Activated T-helper 1 cell treated with anti-CD3 and anti-CD28 coated beads, Interleukin-12 subunit alpha, Interleukin-12 subunit beta, Interleukin-2, Interleukin-4 antibody, amounts not matched to agents 30 ng/mL and 10 ng/mL and 1 ng/mL, durations not matched to agents 14 hours and 24 hours and 36 hours (primary cell): ENCODE measurements at regions not wholly inside any gene's neighbourhood (a gene's known extent, or its start where the extent isn't known, plus 50 kb on each side); places are given as distances from the start of the nearest gene placed in this dataset.

Experiments
- DNase-seq: peaks from one replicate; pipeline ENCODE4 v3.0.0; 2021; ENCODE audit warnings: low spot score
- H3K27ac Mint-ChIP-seq: one replicate; pipeline ENCODE4 v1.8.0; 2021; ENCODE audit warnings: mild to moderate bottlenecking, mixed read lengths
- H3K27me3 Mint-ChIP-seq: one replicate; pipeline ENCODE4 v1.8.0; 2022; ENCODE audit warnings: mild to moderate bottlenecking, moderate library complexity, mixed read lengths; ENCODE audit not compliant: insufficient read depth
- H3K36me3 Mint-ChIP-seq: one replicate; pipeline ENCODE4 v1.8.0; 2021; ENCODE audit warnings: low read depth, mixed read lengths
- H3K4me1 Mint-ChIP-seq: one replicate; pipeline ENCODE4 v1.8.0; 2021; ENCODE audit warnings: low read depth, mixed read lengths
- H3K4me3 Mint-ChIP-seq: one replicate; pipeline ENCODE4 v1.8.0; 2021; ENCODE audit warnings: mild to moderate bottlenecking, moderate library complexity, mixed read lengths
- H3K9me3 Mint-ChIP-seq: one replicate; pipeline ENCODE4 v1.8.0; 2021; ENCODE audit warnings: mixed read lengths
- intact Hi-C: fragments of 100-400 bp; cut with micrococcal nuclease; formaldehyde crosslinking; loops from one replicate; pipeline ENCODE4 v1.15.1; 2024

- H3K36me3 Mint-ChIP-seq = no peaks in the 10 kb centered on the region
- H3K9me3 Mint-ChIP-seq = no peaks in the 10 kb centered on the region
- no peaks in the 10 kb centered on the region for H3K27me3 Mint-ChIP-seq
- no peak overlapping the region for H3K4me3 Mint-ChIP-seq
- H3K4me1 Mint-ChIP-seq = no peaks in the 10 kb centered on the region
- no peak for DNase-seq
- intact Hi-C loops = no loop called here
- H3K27ac Mint-ChIP-seq = no peak overlapping the region
These were observed 369.5 kb downstream of the MFSD1 start for GRCh38 chr3:159171333-159171732.

- Mint-ChIP-seq H3K27me3 (no peaks in the 10 kb centered on the region), H3K27ac (no peak overlapping the region), H3K36me3 (no peaks in the 10 kb centered on the region), H3K4me3 (no peak overlapping the region), H3K9me3 (no peaks in the 10 kb centered on the region), H3K4me1 (no peaks in the 10 kb centered on the region)
- intact Hi-C loops = no loop called here
- DNase-seq = no peak
These were observed 370.6 kb downstream of the MFSD1 start for GRCh38 chr3:159172473-159172872.

DNA sequence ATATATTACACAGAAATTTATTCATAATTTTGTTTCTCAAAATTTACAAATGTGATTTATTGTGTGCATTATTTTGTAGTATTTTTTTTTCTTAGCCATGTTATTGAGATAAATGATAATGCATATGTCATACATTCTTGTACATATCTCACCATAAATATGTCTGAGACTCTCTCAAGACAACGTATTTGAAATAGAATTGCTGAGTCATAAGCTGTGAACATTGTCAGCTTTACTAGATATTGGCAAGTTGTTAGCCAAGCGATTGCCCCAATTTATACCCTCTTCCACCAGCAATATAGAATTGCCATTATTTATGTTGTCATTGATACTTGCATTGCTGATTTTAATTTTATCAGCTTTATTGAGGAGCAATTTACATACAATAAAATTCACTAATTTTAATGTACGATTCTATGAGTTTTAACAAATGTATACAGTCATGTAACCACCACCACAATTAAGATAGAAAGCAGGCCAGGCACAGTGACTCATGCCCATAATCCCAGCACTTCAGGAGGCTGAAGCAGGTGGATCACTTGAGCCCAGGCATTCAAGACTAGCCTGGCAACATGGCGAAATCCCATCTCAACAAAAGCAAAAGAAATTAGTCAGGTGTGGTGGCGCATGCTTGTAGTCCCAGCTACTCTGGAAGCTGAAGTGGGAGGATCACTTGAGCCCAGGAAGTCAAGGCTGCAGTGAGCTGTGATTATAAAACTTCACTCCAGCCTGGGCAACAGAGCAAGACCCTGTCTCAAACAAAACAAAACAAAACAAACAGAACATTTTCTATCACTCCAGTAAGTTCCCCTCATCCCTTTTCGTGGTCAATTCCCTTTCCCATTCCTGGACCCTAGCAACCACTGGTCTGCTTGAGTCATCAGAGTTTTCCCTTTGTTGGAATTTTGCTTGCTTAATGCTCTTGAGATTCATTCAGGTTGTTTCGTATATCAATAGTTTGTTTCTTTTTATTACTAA is 373.1 kb downstream of the MFSD1 start:
- Mint-ChIP-seq H3K4me3 (no peak overlapping the region), H3K36me3 (no peaks in the 10 kb centered on the region), H3K9me3 (no peaks in the 10 kb centered on the region), H3K4me1 (no peaks in the 10 kb centered on the region), H3K27me3 (no peaks in the 10 kb centered on the region), H3K27ac (no peak overlapping the region)
- intact Hi-C loops = no loop called here
- DNase-seq = no peak

- Mint-ChIP-seq H3K27ac (no peak overlapping the region), H3K4me3 (no peak overlapping the region), H3K4me1 (no peaks in the 10 kb centered on the region), H3K27me3 (no peaks in the 10 kb centered on the region), H3K36me3 (no peaks in the 10 kb centered on the region), H3K9me3 (no peaks in the 10 kb centered on the region)
- DNase-seq = no peak
- intact Hi-C loops = no loop called here
These were observed 376.5 kb downstream of the MFSD1 start for GRCh38 chr3:159178209-159178897.

- no peaks in the 10 kb centered on the region for H3K4me1 Mint-ChIP-seq
- H3K36me3 Mint-ChIP-seq = no peaks in the 10 kb centered on the region
- intact Hi-C loops = no loop called here
- H3K4me3 Mint-ChIP-seq = no peak overlapping the region
- no peak for DNase-seq
- no peaks in the 10 kb centered on the region for H3K9me3 Mint-ChIP-seq
- no peaks in the 10 kb centered on the region for H3K27me3 Mint-ChIP-seq
- no peak overlapping the region for H3K27ac Mint-ChIP-seq
These were observed 381.1 kb downstream of the MFSD1 start for GRCh38 chr3:159182961-159183360.

DNA sequence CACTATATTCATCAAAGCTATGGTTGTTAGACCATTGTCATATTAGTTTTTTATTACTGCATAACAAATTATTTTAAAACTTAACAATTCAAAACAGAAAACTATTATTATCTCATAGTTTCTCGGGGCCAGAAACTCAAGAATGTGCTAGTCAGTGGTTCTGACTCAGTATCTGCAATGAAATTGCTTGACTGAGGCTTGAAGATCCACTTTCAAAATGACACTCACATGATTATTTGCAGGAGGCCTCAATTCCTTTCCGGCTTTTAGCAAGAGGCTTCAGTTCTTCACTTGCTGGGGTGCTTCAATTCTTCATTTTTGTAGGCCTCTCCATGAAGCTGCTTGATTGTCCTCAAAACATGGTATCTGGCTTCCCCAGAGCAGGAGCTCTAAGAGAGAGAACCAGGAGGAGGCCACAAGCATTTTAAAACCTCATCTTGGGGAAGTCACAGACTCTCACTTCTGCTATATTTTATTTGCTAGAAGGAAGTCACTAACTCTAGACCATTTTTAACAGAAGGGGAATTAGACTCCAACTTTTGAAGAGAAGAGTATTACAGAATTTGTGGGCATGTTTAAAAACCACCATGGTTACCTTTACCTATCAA is 383.7 kb downstream of the MFSD1 start:
- intact Hi-C loops = no loop called here
- Mint-ChIP-seq H3K4me1 (no peaks in the 10 kb centered on the region), H3K4me3 (no peak overlapping the region), H3K27me3 (no peaks in the 10 kb centered on the region), H3K36me3 (no peaks in the 10 kb centered on the region), H3K27ac (no peak overlapping the region), H3K9me3 (no peaks in the 10 kb centered on the region)
- DNase-seq = no peak

- Mint-ChIP-seq H3K27me3 (no peaks in the 10 kb centered on the region), H3K9me3 (no peaks in the 10 kb centered on the region), H3K4me1 (no peaks in the 10 kb centered on the region), H3K4me3 (no peak overlapping the region), H3K36me3 (no peaks in the 10 kb centered on the region), H3K27ac (no peak overlapping the region)
- intact Hi-C loops = no loop called here
- no peak for DNase-seq
These were observed 384.7 kb downstream of the MFSD1 start for GRCh38 chr3:159186581-159186980.

GRCh38 chr3:159187232-159187631 is 385.4 kb downstream of the MFSD1 start:
- no peaks in the 10 kb centered on the region for H3K9me3 Mint-ChIP-seq
- DNase-seq = no peak
- H3K27me3 Mint-ChIP-seq = no peaks in the 10 kb centered on the region
- H3K4me3 Mint-ChIP-seq = no peak overlapping the region
- H3K27ac Mint-ChIP-seq = no peak overlapping the region
- no peaks in the 10 kb centered on the region for H3K4me1 Mint-ChIP-seq
- H3K36me3 Mint-ChIP-seq = no peaks in the 10 kb centered on the region
- intact Hi-C loops = no loop called here

GRCh38 chr3:159187706-159188105 is 385.9 kb downstream of the MFSD1 start:
- no peak overlapping the region for H3K4me3 Mint-ChIP-seq
- no peaks in the 10 kb centered on the region for H3K9me3 Mint-ChIP-seq
- no peak overlapping the region for H3K27ac Mint-ChIP-seq
- no peaks in the 10 kb centered on the region for H3K36me3 Mint-ChIP-seq
- no peak for DNase-seq
- no peaks in the 10 kb centered on the region for H3K4me1 Mint-ChIP-seq
- no peaks in the 10 kb centered on the region for H3K27me3 Mint-ChIP-seq
- intact Hi-C loops = no loop called here

- DNase-seq = no peak
- H3K4me3 Mint-ChIP-seq = no peak overlapping the region
- H3K36me3 Mint-ChIP-seq = no peaks in the 10 kb centered on the region
- no peaks in the 10 kb centered on the region for H3K27me3 Mint-ChIP-seq
- H3K27ac Mint-ChIP-seq = no peak overlapping the region
- intact Hi-C loops = no loop called here
- H3K9me3 Mint-ChIP-seq = no peaks in the 10 kb centered on the region
- no peaks in the 10 kb centered on the region for H3K4me1 Mint-ChIP-seq
These were observed 388.3 kb downstream of the MFSD1 start for GRCh38 chr3:159189994-159190669.

GRCh38 chr3:159191447-159191846 is 389.6 kb downstream of the MFSD1 start:
- Mint-ChIP-seq H3K4me3 (no peak overlapping the region), H3K27me3 (no peaks in the 10 kb centered on the region), H3K9me3 (no peaks in the 10 kb centered on the region), H3K4me1 (no peaks in the 10 kb centered on the region), H3K36me3 (no peaks in the 10 kb centered on the region), H3K27ac (no peak overlapping the region)
- intact Hi-C loops = no loop called here
- no peak for DNase-seq

GRCh38 chr3:159196359-159196758 is 394.5 kb downstream of the MFSD1 start:
- no peaks in the 10 kb centered on the region for H3K36me3 Mint-ChIP-seq
- no peak for DNase-seq

GRCh38 chr3:159200176-159200575 is 398.3 kb downstream of the MFSD1 start:
- Mint-ChIP-seq H3K36me3 (no peaks in the 10 kb centered on the region), H3K4me1 (no peaks in the 10 kb centered on the region), H3K27me3 (no peaks in the 10 kb centered on the region), H3K4me3 (no peak overlapping the region), H3K9me3 (peaks cover 3% of the 10 kb centered on the region), H3K27ac (no peak overlapping the region)
- intact Hi-C loops = no loop called here
- no peak for DNase-seq

More at GRCh38 chr3:159196359-159196758, 394.5 kb downstream of the MFSD1 start:
- peaks cover 3% of the 10 kb centered on the region for H3K9me3 Mint-ChIP-seq
- no peak overlapping the region for H3K4me3 Mint-ChIP-seq
- H3K4me1 Mint-ChIP-seq = no peaks in the 10 kb centered on the region
- H3K27me3 Mint-ChIP-seq = no peaks in the 10 kb centered on the region
- no peak overlapping the region for H3K27ac Mint-ChIP-seq
- intact Hi-C loops = no loop called here
